CD4-positive, alpha-beta T cell (primary cell): ENCODE measurements at regions not wholly inside any gene's neighbourhood (a gene's known extent, or its start where the extent isn't known, plus 50 kb on each side); places are given as distances from the start of the nearest gene placed in this dataset.

Experiments
- ATAC-seq: fragments of 200-7000 bp; cut with Tn5 transposase; one replicate; pipeline ENCODE4 v1.10.0; 2022; ENCODE audit warnings: mild to moderate bottlenecking; ENCODE audit not compliant: poor library complexity
- CTCF ChIA-PET: fragments of 350-600 bp; sonication (Branson Sonifier 250); formaldehyde crosslinking; loops from one replicate; lab custom pipeline; 2021; ENCODE audit warnings: antibody characterized with exemption, inconsistent platforms; lab: Charles Lee
- POLR2A ChIA-PET: fragments of 350-600 bp; sonication (Branson Sonifier 250); formaldehyde crosslinking; loops from one replicate; lab custom pipeline; 2021; ENCODE audit warnings: antibody characterized with exemption, inconsistent platforms; lab: Charles Lee
- DNase-seq, 14 experiments: peaks; one replicate each; pipeline ENCODE4 v3.0.0-alpha.2; 2013 to 2020; ENCODE audit warnings: mixed read lengths in 2 of 14
- H3K27ac ChIP-seq, 2 donors: one replicate each; pipeline versions ENCODE4 v1.5.1 to v1.7.0; 2013; ENCODE audit warnings: low read length in 2 of 2, low read depth in 1 of 2, mild to moderate bottlenecking in 1 of 2
- H3K27me3 ChIP-seq, 2 experiments: 1 replicate in 1 of 2; 2 replicates in 1 of 2; pipeline versions ENCODE4 v1.6.1 to v1.7.0; 2013; ENCODE audit warnings: low read length in 2 of 2, control low read depth in 1 of 2, mild to moderate bottlenecking in 1 of 2, moderate library complexity in 1 of 2; ENCODE audit not compliant: insufficient read depth in 2 of 2, control insufficient read depth in 1 of 2
- H3K36me3 ChIP-seq: one replicate; pipeline ENCODE4 v1.6.1; 2013; ENCODE audit warnings: low read length, control low read depth; ENCODE audit not compliant: insufficient read depth
- H3K4me1 ChIP-seq: one replicate; pipeline ENCODE4 v1.6.1; 2013; ENCODE audit warnings: low read length, control low read depth; ENCODE audit not compliant: insufficient read depth
- H3K4me3 ChIP-seq: one replicate; pipeline ENCODE4 v1.5.1; 2013; ENCODE audit warnings: mild to moderate bottlenecking, low read length, moderate library complexity
- H3K9me3 ChIP-seq, 2 experiments: 1 replicate in 1 of 2; 2 replicates in 1 of 2; pipeline versions ENCODE4 v1.6.1 to v1.7.0; 2013; ENCODE audit warnings: low read length in 2 of 2, mild to moderate bottlenecking in 2 of 2, control low read depth in 1 of 2, moderate library complexity in 1 of 2; ENCODE audit not compliant: control insufficient read depth in 1 of 2, insufficient read depth in 1 of 2
- H3K27ac Mint-ChIP-seq: one replicate; pipeline ENCODE4 v1.8.0; 2020; ENCODE audit warnings: mixed read lengths
- H3K27me3 Mint-ChIP-seq: one replicate; pipeline ENCODE4 v1.8.0; 2021; ENCODE audit warnings: mixed read lengths
- H3K36me3 Mint-ChIP-seq: one replicate; pipeline ENCODE4 v1.8.0; 2021; ENCODE audit warnings: low read depth, mixed read lengths
- H3K4me1 Mint-ChIP-seq: one replicate; pipeline ENCODE4 v1.8.0; 2021; ENCODE audit warnings: low read depth, mixed read lengths
- H3K4me3 Mint-ChIP-seq: one replicate; pipeline ENCODE4 v1.8.0; 2020; ENCODE audit warnings: mild to moderate bottlenecking, mixed read lengths
- H3K9me3 Mint-ChIP-seq: one replicate; pipeline ENCODE4 v1.8.0; 2020; ENCODE audit warnings: mixed read lengths
- intact Hi-C, 2 experiments: fragments of 100-400 bp; cut with DNase I in 1 of 2; cut with micrococcal nuclease in 1 of 2; formaldehyde crosslinking; loops; one replicate each; pipeline versions ENCODE4 v1.15.1 to v1.9.0; 2023 to 2025; cut with DNase I, micrococcal nuclease
- TF ChIP-seq, protein P1 (sequence below): fragments of 200-600 bp; IDR thresholded peaks from one replicate; pipeline ENCODE4 v1.8.0; 2022; ENCODE audit warnings: antibody characterized with exemption, mild to moderate bottlenecking

DNA sequence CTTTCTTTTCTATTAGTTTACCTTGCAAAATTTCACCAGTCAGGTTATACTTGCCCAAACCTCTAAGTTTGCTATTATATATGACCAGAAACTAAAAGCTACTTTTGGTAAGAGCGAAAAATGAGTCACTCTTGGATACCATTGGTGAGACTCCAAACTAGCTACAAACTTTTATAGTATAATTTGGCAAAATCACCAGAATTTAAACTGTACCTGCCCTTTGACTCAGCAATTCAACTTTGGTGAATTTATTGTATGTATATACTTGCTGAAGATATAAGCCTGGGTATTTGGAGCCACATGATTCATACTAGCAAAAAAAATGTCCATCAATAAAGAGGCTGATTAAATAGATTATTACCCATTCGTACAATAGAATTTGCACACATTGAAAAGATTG is 178.7 kb upstream of the STEAP1 start:
- DNase-seq (no peak), ATAC-seq (no peak)
- H3K36me3 ChIP-seq = no peaks in the 10 kb centered on the region
- H3K4me1 Mint-ChIP-seq = no peaks in the 10 kb centered on the region
- no peaks in the 10 kb centered on the region for H3K4me1 ChIP-seq
- H3K4me3 ChIP-seq = no peak overlapping the region
- peaks cover 0 to 3% of the 10 kb centered on the region in 2 experiments for H3K9me3 ChIP-seq
- no peaks in the 10 kb centered on the region for H3K36me3 Mint-ChIP-seq
- ChIA-PET POLR2A (no interaction called here), CTCF (no interaction called here)
- H3K27ac ChIP-seq = no peak overlapping the region
- H3K27me3 Mint-ChIP-seq = no peaks in the 10 kb centered on the region
- TF ChIP-seq, protein P1, sequence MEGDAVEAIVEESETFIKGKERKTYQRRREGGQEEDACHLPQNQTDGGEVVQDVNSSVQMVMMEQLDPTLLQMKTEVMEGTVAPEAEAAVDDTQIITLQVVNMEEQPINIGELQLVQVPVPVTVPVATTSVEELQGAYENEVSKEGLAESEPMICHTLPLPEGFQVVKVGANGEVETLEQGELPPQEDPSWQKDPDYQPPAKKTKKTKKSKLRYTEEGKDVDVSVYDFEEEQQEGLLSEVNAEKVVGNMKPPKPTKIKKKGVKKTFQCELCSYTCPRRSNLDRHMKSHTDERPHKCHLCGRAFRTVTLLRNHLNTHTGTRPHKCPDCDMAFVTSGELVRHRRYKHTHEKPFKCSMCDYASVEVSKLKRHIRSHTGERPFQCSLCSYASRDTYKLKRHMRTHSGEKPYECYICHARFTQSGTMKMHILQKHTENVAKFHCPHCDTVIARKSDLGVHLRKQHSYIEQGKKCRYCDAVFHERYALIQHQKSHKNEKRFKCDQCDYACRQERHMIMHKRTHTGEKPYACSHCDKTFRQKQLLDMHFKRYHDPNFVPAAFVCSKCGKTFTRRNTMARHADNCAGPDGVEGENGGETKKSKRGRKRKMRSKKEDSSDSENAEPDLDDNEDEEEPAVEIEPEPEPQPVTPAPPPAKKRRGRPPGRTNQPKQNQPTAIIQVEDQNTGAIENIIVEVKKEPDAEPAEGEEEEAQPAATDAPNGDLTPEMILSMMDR = no peak
- H3K27me3 ChIP-seq = no peaks in the 10 kb centered on the region
- no peaks in the 10 kb centered on the region for H3K9me3 Mint-ChIP-seq
- H3K27ac Mint-ChIP-seq = no peak overlapping the region
- intact Hi-C loops = no loop called here
- no peak overlapping the region for H3K4me3 Mint-ChIP-seq

DNA sequence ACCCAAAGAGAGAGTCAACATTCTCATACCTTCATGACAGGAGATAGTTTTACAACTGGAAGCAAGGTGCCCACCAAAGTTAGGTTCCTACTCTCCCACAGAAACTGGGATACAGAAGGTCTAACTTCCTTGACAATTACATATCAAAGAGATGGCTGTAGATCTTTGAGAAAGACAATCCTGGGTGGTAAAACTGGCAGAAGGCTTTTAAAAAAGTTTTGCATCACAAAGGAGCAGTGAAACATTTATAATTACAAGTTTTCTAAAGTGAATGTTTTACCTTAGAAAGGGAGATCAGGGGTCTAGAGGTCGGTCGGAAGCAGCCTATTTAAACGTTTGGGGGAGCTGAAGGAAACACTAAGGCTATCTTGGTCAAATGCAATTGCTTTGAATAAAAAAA is 166.6 kb upstream of the STEAP1 start:
- POLR2A ChIA-PET = no interaction called here
- H3K4me1 Mint-ChIP-seq = no peaks in the 10 kb centered on the region
- H3K4me1 ChIP-seq = no peaks in the 10 kb centered on the region
- no peaks in the 10 kb centered on the region for H3K36me3 Mint-ChIP-seq
- H3K36me3 ChIP-seq = no peaks in the 10 kb centered on the region
- H3K4me3 ChIP-seq = no peak overlapping the region
- H3K27me3 ChIP-seq = no peaks in the 10 kb centered on the region
- TF ChIP-seq, protein P1 = no peak
- H3K9me3 ChIP-seq = no peaks in the 10 kb centered on the region
- DNase-seq (no peak), ATAC-seq (no peak)
- CTCF ChIA-PET = no interaction called here
- intact Hi-C loops = no loop called here
- no peak overlapping the region for H3K27ac ChIP-seq
- H3K4me3 Mint-ChIP-seq = no peak overlapping the region
- no peak overlapping the region for H3K27ac Mint-ChIP-seq
- peaks cover 5% of the 10 kb centered on the region for H3K9me3 Mint-ChIP-seq
- H3K27me3 Mint-ChIP-seq = no peaks in the 10 kb centered on the region

DNA sequence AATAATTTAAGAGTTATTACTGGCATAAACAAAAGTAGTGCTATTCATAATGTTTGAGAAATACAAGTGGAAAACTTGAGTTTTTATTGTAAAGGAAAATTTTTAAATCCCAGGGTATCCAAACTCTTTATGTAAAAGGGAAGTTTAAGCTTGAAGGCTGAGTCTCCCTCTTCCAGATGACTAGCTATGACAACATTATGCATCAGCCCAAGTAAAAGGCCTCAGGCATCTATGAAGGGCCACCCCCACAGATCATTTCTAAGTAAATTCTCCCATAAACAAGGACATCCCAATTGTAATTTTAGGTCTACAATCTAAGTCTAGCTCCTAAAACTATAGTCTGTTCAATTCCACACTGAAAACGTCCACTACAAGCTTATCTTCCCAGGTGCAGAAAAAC is 166.2 kb upstream of the STEAP1 start:
- no peak overlapping the region for H3K4me3 Mint-ChIP-seq
- CTCF ChIA-PET = no interaction called here

More for the DNA sequence above, 166.2 kb upstream of the STEAP1 start:
- Histone ChIP-seq H3K36me3 (no peaks in the 10 kb centered on the region), H3K4me1 (no peaks in the 10 kb centered on the region), H3K4me3 (no peak overlapping the region), H3K27me3 (no peaks in the 10 kb centered on the region), H3K9me3 (no peaks in the 10 kb centered on the region), H3K27ac (no peak overlapping the region)
- no peak overlapping the region for H3K27ac Mint-ChIP-seq
- no peaks in the 10 kb centered on the region for H3K4me1 Mint-ChIP-seq
- TF ChIP-seq, protein P1 = no peak
- DNase-seq (no peak), ATAC-seq (no peak)
- no peaks in the 10 kb centered on the region for H3K27me3 Mint-ChIP-seq
- no peaks in the 10 kb centered on the region for H3K36me3 Mint-ChIP-seq
- POLR2A ChIA-PET = no interaction called here
- intact Hi-C loops = no loop called here
- H3K9me3 Mint-ChIP-seq = peaks cover 5% of the 10 kb centered on the region
